Cardiac fibroblast (primary cell): ENCODE measurements at regions not wholly inside any gene's neighbourhood (a gene's known extent, or its start where the extent isn't known, plus 50 kb on each side); places are given as distances from the start of the nearest gene placed in this dataset.

Source experiments
- DNase-seq, 2 donors: peaks; one replicate each; pipeline versions ENCODE4 v3.0.0 to v3.0.0-alpha.2; 2010; ENCODE audit warnings: low read depth in 2 of 2
- H3K4me3 ChIP-seq, 2 donors: replicated peaks in 1 of 2; 1 replicate in 1 of 2; 2 replicates in 1 of 2; pipeline ENCODE4 v1.5.1; 2011; ENCODE audit warnings: low read depth in 2 of 2, low read length in 2 of 2, mild to moderate bottlenecking in 2 of 2, moderate library complexity in 1 of 2
- CTCF ChIP-seq: IDR thresholded peaks from one replicate; pipeline ENCODE4 v1.5.1; 2011; ENCODE audit warnings: low read depth, mild to moderate bottlenecking, low read length, inconsistent platforms

GRCh38 chr20:37590938-37591490, 63.3 kb upstream of the BLCAP start:
- no peak for DNase-seq
- no peak for TF ChIP-seq CTCF
- H3K4me3 ChIP-seq = no peak overlapping the region

- no peak for TF ChIP-seq CTCF
- no peak for DNase-seq
- H3K4me3 ChIP-seq = no peak overlapping the region
Observed at GRCh38 chr20:37586078-37586477, 58.4 kb upstream of the BLCAP start.

GRCh38 chr20:37584238-37584807, 56.6 kb upstream of the BLCAP start:
- TF ChIP-seq CTCF = no peak
- DNase-seq = no peak
- no peak overlapping the region for H3K4me3 ChIP-seq

- no peak for TF ChIP-seq CTCF
Observed at GRCh38 chr20:37581246-37581645, 53.6 kb upstream of the BLCAP start.

GRCh38 chr20:37580069-37580468, 52.4 kb upstream of the BLCAP start:
- TF ChIP-seq CTCF = no peak
- DNase-seq = no peak
- no peak overlapping the region for H3K4me3 ChIP-seq

More at GRCh38 chr20:37581246-37581645, 53.6 kb upstream of the BLCAP start:
- no peak overlapping the region for H3K4me3 ChIP-seq
- DNase-seq = no peak

GRCh38 chr20:37579106-37579505, 51.4 kb upstream of the BLCAP start:
- H3K4me3 ChIP-seq = no peak overlapping the region
- DNase-seq = no peak
- TF ChIP-seq CTCF = no peak

GRCh38 chr20:37577981-37578380, 50.3 kb upstream of the BLCAP start:
- DNase-seq = no peak
- TF ChIP-seq CTCF = no peak
- H3K4me3 ChIP-seq = no peak overlapping the region
